HG02759 (cell line): ENCODE measurements at regions not wholly inside any gene's neighbourhood (a gene's known extent, or its start where the extent isn't known, plus 50 kb on each side); places are given as distances from the start of the nearest gene placed in this dataset.

Source experiments
- ATAC-seq: cut with Tn5 transposase; IDR thresholded peaks from one replicate; pipeline ENCODE4 v1.9.1; 2021; ENCODE audit warnings: mild to moderate bottlenecking, moderate library complexity; ENCODE audit not compliant: unreplicated experiment

- no peak for ATAC-seq
Observed at GRCh38 chr9:86703346-86703745, 244.0 kb downstream of the GAS1 start.

- no peak for ATAC-seq
Observed at GRCh38 chr9:86700629-86701028, 246.7 kb downstream of the GAS1 start.

GRCh38 chr9:86697999-86698398, 249.3 kb downstream of the GAS1 start:
- ATAC-seq: no peak

GRCh38 chr9:86697213-86697612, 250.1 kb downstream of the GAS1 start:
- ATAC-seq: no peak

GRCh38 chr9:86695910-86696424, 251.3 kb downstream of the GAS1 start:
- ATAC-seq: no peak

- ATAC-seq: no peak
Observed at GRCh38 chr9:86690034-86690433, 257.3 kb downstream of the GAS1 start.

- ATAC-seq: no peak
Observed at GRCh38 chr9:86687788-86688187, 259.5 kb downstream of the GAS1 start.

GRCh38 chr9:86685556-86685955, 261.8 kb downstream of the GAS1 start:
- ATAC-seq: no peak

GRCh38 chr9:86684148-86684547, 263.2 kb downstream of the GAS1 start:
- ATAC-seq: no peak

- no peak for ATAC-seq
Observed at GRCh38 chr9:86682240-86682639, 265.1 kb downstream of the GAS1 start.

GRCh38 chr9:86679909-86680308, 267.4 kb downstream of the GAS1 start:
- no peak for ATAC-seq

GRCh38 chr9:86676396-86676795, 270.9 kb downstream of the GAS1 start:
- no peak for ATAC-seq

GRCh38 chr9:86675805-86676204, 271.5 kb downstream of the GAS1 start:
- no peak for ATAC-seq

- ATAC-seq: no peak
Observed at GRCh38 chr9:86674487-86674886, 272.8 kb downstream of the GAS1 start.

- no peak for ATAC-seq
Observed at GRCh38 chr9:86672966-86673365, 274.3 kb downstream of the GAS1 start.

- ATAC-seq: no peak
Observed at GRCh38 chr9:86672301-86672700, 275.0 kb downstream of the GAS1 start.

GRCh38 chr9:86671018-86671417, 276.3 kb downstream of the GAS1 start:
- no peak for ATAC-seq

GRCh38 chr9:86670536-86670935, 276.8 kb downstream of the GAS1 start:
- no peak for ATAC-seq

- no peak for ATAC-seq
Observed at GRCh38 chr9:86670076-86670475, 277.2 kb downstream of the GAS1 start.

GRCh38 chr9:86669422-86669821, 277.9 kb downstream of the GAS1 start:
- ATAC-seq: no peak

- no peak for ATAC-seq
Observed at GRCh38 chr9:86668488-86668887, 278.8 kb downstream of the GAS1 start.

GRCh38 chr9:86667307-86667706, 280.0 kb downstream of the GAS1 start:
- no peak for ATAC-seq

GRCh38 chr9:86665416-86665815, 281.9 kb downstream of the GAS1 start:
- ATAC-seq: no peak

GRCh38 chr9:86664603-86665002, 282.7 kb downstream of the GAS1 start:
- no peak for ATAC-seq
